A549 (cell line): ENCODE measurements at regions not wholly inside any gene's neighbourhood (a gene's known extent, or its start where the extent isn't known, plus 50 kb on each side); places are given as distances from the start of the nearest gene placed in this dataset.

ENCODE experiments used
- ATAC-seq, 2 experiments: fragments of 200-7000 bp in 1 of 2; fragments of >200 bp in 1 of 2; cut with Nextera tagmentation in 1 of 2; cut with Tn5 transposase in 1 of 2; 3 replicates each; pipeline versions ENCODE4 v1.8.0 to v1.9.1; 2018 to 2020; ENCODE audit warnings: mild to moderate bottlenecking in 1 of 2, moderate library complexity in 1 of 2
- CTCF ChIA-PET: fragments of 300-600 bp; sonication (Branson Sonifier 250); formaldehyde crosslinking; extraction: SDS; loops from one replicate; lab custom pipeline; 2021; ENCODE audit warnings: antibody characterized with exemption, inconsistent platforms; lab: Yijun Ruan, JAX
- POLR2A ChIA-PET: fragments of 350-600 bp; formaldehyde crosslinking; extraction: SDS; loops from one replicate; lab custom pipeline; 2021; ENCODE audit warnings: antibody characterized with exemption, inconsistent platforms; lab: Yijun Ruan, JAX
- DNase-seq, 2 experiments: peaks; one replicate each; pipeline versions ENCODE4 v3.0.0 to v3.0.0-alpha.2; 2011 to 2016; ENCODE audit warnings: low read depth in 1 of 2, low spot score in 1 of 2
- FAIRE-seq: peaks from 2 replicates; lab custom pipeline; 2011; peaks lifted over from hg19 to GRCh38; lab: Jason Lieb, UNC
- H3K27ac ChIP-seq, 2 experiments: fragments of >200 bp; sonication (Bioruptor Twin); formaldehyde crosslinking; 3 replicates each; pipeline ENCODE4 v1.5.1; 2016 to 2017
- H3K4me1 ChIP-seq: fragments of >200 bp; sonication (Bioruptor Twin); formaldehyde crosslinking; 3 replicates; pipeline ENCODE4 v1.6.1; 2016
- H3K4me2 ChIP-seq: fragments of >200 bp; sonication (Bioruptor Twin); formaldehyde crosslinking; 3 replicates; pipeline ENCODE4 v1.6.1; 2016
- H3K4me3 ChIP-seq: fragments of >200 bp; sonication (Bioruptor Twin); formaldehyde crosslinking; 3 replicates; pipeline ENCODE4 v1.5.1; 2016
- H3K9me3 ChIP-seq: fragments of >200 bp; sonication (Bioruptor Twin); formaldehyde crosslinking; 3 replicates; pipeline ENCODE4 v1.6.1; 2016
- CBX8 ChIP-seq: fragments of 200-600 bp; sonication (generic); IDR thresholded peaks from 2 replicates; pipeline ENCODE4 v1.6.1; 2016
- CEBPB ChIP-seq, 2 experiments: fragments of >200 bp in 1 of 2; sonication (Bioruptor Twin) in 1 of 2; formaldehyde crosslinking in 1 of 2; IDR thresholded peaks; 2 replicates each; pipeline ENCODE4 v1.6.1; 2012 to 2016
- EHF ChIP-seq: fragments of 250-450 bp; sonication (Bioruptor Pico); IDR thresholded peaks from 2 replicates; pipeline ENCODE4 v1.5.0; 2020; ENCODE audit warnings: mild to moderate bottlenecking
- EP300 ChIP-seq, 2 experiments: fragments of >200 bp; sonication (Bioruptor Twin); formaldehyde crosslinking; IDR thresholded peaks; 2 replicates in 1 of 2; 3 replicates in 1 of 2; pipeline ENCODE4 v1.6.1; 2016 to 2017
- FOSL2 ChIP-seq, 2 experiments: fragments of 450-650 bp in 1 of 2; fragments of >200 bp in 1 of 2; sonication (Bioruptor Twin) in 1 of 2; formaldehyde crosslinking; IDR thresholded peaks; 2 replicates each; pipeline versions ENCODE4 v1.5.0 to v1.6.1; 2016 to 2020; ENCODE audit warnings: mild to moderate bottlenecking in 1 of 2, moderate library complexity in 1 of 2
- GATA3 ChIP-seq: IDR thresholded peaks from 2 replicates; pipeline ENCODE4 v1.6.1; 2012; ENCODE audit warnings: borderline replicate concordance
- HES2 ChIP-seq: fragments of >200 bp; sonication (Bioruptor Twin); formaldehyde crosslinking; IDR thresholded peaks from 2 replicates; pipeline ENCODE4 v1.6.1; 2016
- HMGXB4 ChIP-seq: fragments of 250-450 bp; sonication (Bioruptor Pico); IDR thresholded peaks from 2 replicates; pipeline ENCODE4 v1.5.0; 2021; ENCODE audit warnings: mild to moderate bottlenecking, moderate library complexity, borderline replicate concordance
- MAZ ChIP-seq: fragments of 150-350 bp; IDR thresholded peaks from 2 replicates; pipeline ENCODE4 v1.6.1; 2014; ENCODE audit warnings: antibody characterized with exemption, low read depth, low read length, borderline replicate concordance
- NPAS2 ChIP-seq: fragments of 250-450 bp; sonication (Bioruptor Pico); IDR thresholded peaks from 2 replicates; pipeline ENCODE4 v1.8.0; 2022; ENCODE audit warnings: mild to moderate bottlenecking, moderate library complexity, borderline replicate concordance
- POLR2A ChIP-seq: IDR thresholded peaks from 2 replicates; pipeline ENCODE4 v1.6.1; 2012; ENCODE audit warnings: mild to moderate bottlenecking, low read length
- RAD21 ChIP-seq, 2 experiments: fragments of >200 bp in 1 of 2; sonication (Bioruptor Twin) in 1 of 2; formaldehyde crosslinking in 1 of 2; IDR thresholded peaks in 1 of 2; conservative IDR thresholded peaks in 1 of 2; 2 replicates in 1 of 2; 3 replicates in 1 of 2; pipeline ENCODE4 v1.6.1; 2012 to 2018; ENCODE audit warnings: inconsistent platforms in 1 of 2
- SREBF2 ChIP-seq: fragments of 450-650 bp; IDR thresholded peaks from 2 replicates; pipeline ENCODE4 v1.6.1; 2014; ENCODE audit warnings: mild to moderate bottlenecking, moderate library complexity
- TFCP2L1 ChIP-seq: fragments of 250-450 bp; sonication (Bioruptor Pico); IDR thresholded peaks from 2 replicates; pipeline ENCODE4 v1.5.0; 2021; ENCODE audit warnings: mild to moderate bottlenecking
- TP53 ChIP-seq: fragments of 250-450 bp; sonication (Bioruptor Pico); IDR thresholded peaks from 2 replicates; pipeline ENCODE4 v1.5.0; 2021; ENCODE audit warnings: mild to moderate bottlenecking, moderate library complexity
- ZFP36 ChIP-seq: fragments of 450-650 bp; IDR thresholded peaks from 2 replicates; pipeline ENCODE4 v1.6.1; 2014; ENCODE audit warnings: borderline replicate concordance; ENCODE audit not compliant: partially characterized antibody
- ZNF302 ChIP-seq: fragments of 250-450 bp; sonication (Bioruptor Pico); IDR thresholded peaks from 2 replicates; pipeline ENCODE4 v1.9.0; 2021; ENCODE audit warnings: inconsistent platforms, mild to moderate bottlenecking, moderate library complexity
- WGBS: methylation state at CpG from one replicate; pipeline ENCODE4 v1.1.6; 2017; ENCODE audit errors: missing lambda C conversion rate; 5-methylcytosine and 5-hydroxymethylcytosine counted together

DNA sequence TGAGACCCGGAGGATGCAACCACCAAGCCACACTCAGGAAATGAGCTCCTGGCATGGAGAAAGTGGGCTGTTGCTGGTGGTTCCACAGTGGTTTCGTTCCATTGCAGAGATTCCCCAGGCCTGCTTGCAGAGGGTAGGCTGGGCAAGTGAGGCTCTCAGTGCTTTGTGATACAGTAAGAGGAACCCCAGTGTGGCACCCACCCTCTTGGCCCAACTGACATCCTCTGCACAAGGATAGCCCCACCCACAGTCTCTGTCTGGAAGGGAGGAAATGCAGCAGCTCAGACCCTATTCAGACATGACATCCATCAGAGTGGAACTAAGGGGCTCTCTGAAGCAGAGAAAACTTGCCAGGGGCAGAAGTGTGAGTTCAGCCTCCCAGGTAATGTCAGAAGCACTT, 69.6 kb upstream of the FSTL4 start:
- DNase-seq (no peak), FAIRE-seq (no peak), ATAC-seq (no peak)
- TF ChIP-seq CEBPB (IDR thresholded peaks at IDR 0.05) (no peak), SREBF2 (no peak), HMGXB4 (CRISPR knock-in tag) (no peak), CBX8 (no peak)
- WGBS, result 82% methylated on average over 2 of the region's 2 CpGs
- Histone ChIP-seq H3K4me3 (no peak overlapping the region), H3K4me2 (no peak overlapping the region), H3K9me3 (no peaks in the 10 kb centered on the region), H3K4me1 (peaks cover 5% of the 10 kb centered on the region; the same call in 1 of the 3 replicates), H3K27ac (no peak overlapping the region)
- POLR2A ChIA-PET, result no interaction called here
- CTCF ChIA-PET, result interaction anchor here (1.4 to 2.1 kb wide), 3 partner anchors 9 to 187 kb away, joined by 5 to 6 read pairs (median 5); no protein-coding TSS in a partner anchor

DNA sequence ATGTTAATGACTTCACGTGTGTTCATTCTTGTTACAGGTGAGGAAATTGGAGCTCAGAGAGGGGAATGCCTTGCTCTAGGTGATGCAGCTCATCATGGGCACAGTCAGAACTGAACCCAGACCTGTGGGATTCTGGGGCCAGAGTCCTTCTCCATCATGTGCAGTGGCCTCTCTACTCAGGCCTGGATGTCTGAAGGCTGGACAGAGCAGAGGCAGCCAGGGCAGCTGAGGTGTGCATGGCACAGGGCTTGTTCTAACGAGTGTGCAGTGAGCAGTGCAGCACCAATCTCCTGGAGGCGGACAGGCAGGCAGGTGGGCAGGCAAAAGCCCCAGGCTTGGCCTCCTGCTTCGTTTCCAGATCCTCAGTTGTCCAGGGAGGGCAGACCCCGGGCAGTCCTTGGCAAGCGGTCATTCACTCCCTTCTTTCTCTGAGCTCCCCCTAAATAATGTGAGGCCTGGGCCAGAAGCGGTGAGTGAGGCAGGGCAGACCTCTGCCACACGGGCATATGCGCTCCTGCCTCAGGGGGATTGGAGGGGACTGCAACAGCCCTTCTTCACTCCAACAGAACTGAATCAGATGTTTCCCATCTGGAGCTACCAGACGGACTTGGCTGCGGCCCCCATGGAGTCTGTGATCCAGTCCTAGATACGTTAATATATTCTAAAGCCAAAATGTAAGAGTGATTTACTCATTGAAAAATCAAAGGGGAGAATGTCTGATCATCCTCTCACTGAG, 68.7 kb upstream of the FSTL4 start:
- POLR2A ChIA-PET, result no interaction called here
- no peak overlapping the region for H3K4me3 ChIP-seq
- H3K4me1 ChIP-seq, result no peaks in the 10 kb centered on the region
- H3K27ac ChIP-seq, result no peak overlapping the region
- H3K9me3 ChIP-seq, result no peaks in the 10 kb centered on the region
- TF ChIP-seq ZNF302 (CRISPR knock-in tag) (no peak), RAD21 (conservative IDR thresholded peaks at IDR 0.05 in 1 of 2, IDR thresholded peaks at IDR 0.05 in 1 of 2) (no peak), FOSL2 (IDR thresholded peaks at IDR 0.05) (no peak), FOSL2 (CRISPR knock-in tag; IDR thresholded peaks at IDR 0.05) (no peak), GATA3 (no peak)
- TF ChIP-seq, all 56 proteins: peak for 0
- CTCF ChIA-PET, result interaction anchor here (0.5 to 1.9 kb wide), 3 partner anchors 8 to 1228 kb away, joined by 3 to 5 read pairs (median 5); no protein-coding TSS in a partner anchor
- no peak for FAIRE-seq
- H3K4me2 ChIP-seq, result no peak overlapping the region
- ATAC-seq, result no peak
- no peak for DNase-seq
- WGBS, result 80% methylated on average over 10 of the region's 12 CpGs

GRCh38 chr5:133679534-133679933, 67.2 kb upstream of the FSTL4 start:
- no peaks in the 10 kb centered on the region for H3K4me1 ChIP-seq
- H3K4me2 ChIP-seq, result no peak overlapping the region
- no peak for DNase-seq
- H3K4me3 ChIP-seq, result no peak overlapping the region
- 14% methylated on average over 1 of the region's 1 CpG for WGBS
- POLR2A ChIA-PET, result no interaction called here
- FAIRE-seq, result no peak
- no peak for ATAC-seq
- CTCF ChIA-PET, result interaction anchor here (0.9 kb wide), 1 partner anchor 9 kb away, joined by 3 read pairs; no protein-coding TSS in a partner anchor
- no peak overlapping the region for H3K27ac ChIP-seq
- no peaks in the 10 kb centered on the region for H3K9me3 ChIP-seq
- TF ChIP-seq NPAS2 (CRISPR knock-in tag), result no peak
- TF ChIP-seq ZNF302 (CRISPR knock-in tag), result no peak
- no peak for TF ChIP-seq ZFP36
- TF ChIP-seq EP300 (IDR thresholded peaks at IDR 0.05), result no peak
- no peak for TF ChIP-seq POLR2A
- no peak for TF ChIP-seq EHF (CRISPR knock-in tag)
- TF ChIP-seq MAZ, result no peak
- TF ChIP-seq TFCP2L1 (CRISPR knock-in tag), result no peak
- no peak for TF ChIP-seq HES2
- TF ChIP-seq TP53 (CRISPR knock-in tag), result no peak
